CD14-positive monocyte (primary cell): ENCODE measurements at regions not wholly inside any gene's neighbourhood (a gene's known extent, or its start where the extent isn't known, plus 50 kb on each side); places are given as distances from the start of the nearest gene placed in this dataset.

Source experiments
- DNase-seq, 3 donors: peaks; one replicate each; pipeline ENCODE4 v3.0.0-alpha.2; 2011 to 2022
- H2AFZ ChIP-seq: 2 replicates; pipeline ENCODE4 v1.6.0; 2012; ENCODE audit warnings: mild to moderate bottlenecking, low read depth, low read length, inconsistent platforms; ENCODE audit not compliant: insufficient read depth, poor library complexity, severe bottlenecking
- H3K27ac ChIP-seq, 2 donors: 1 replicate in 1 of 2; 2 replicates in 1 of 2; pipeline ENCODE4 v1.5.1; 2012 to 2013; ENCODE audit warnings: low read length in 2 of 2, control low read depth in 1 of 2, inconsistent platforms in 1 of 2, low read depth in 1 of 2, mild to moderate bottlenecking in 1 of 2
- H3K27me3 ChIP-seq, 2 donors: one replicate each; pipeline versions ENCODE4 v1.6.0 to v1.6.1; 2011 to 2013; ENCODE audit warnings: low read length in 2 of 2; ENCODE audit not compliant: control insufficient read depth in 2 of 2, insufficient read depth in 2 of 2
- H3K36me3 ChIP-seq, 2 donors: replicated peaks in 1 of 2; 1 replicate in 1 of 2; 2 replicates in 1 of 2; pipeline versions ENCODE4 v1.5.1 to v1.6.1; 2012 to 2013; ENCODE audit warnings: low read length in 2 of 2, control low read depth in 1 of 2, inconsistent platforms in 1 of 2, mild to moderate bottlenecking in 1 of 2; ENCODE audit not compliant: insufficient read depth in 2 of 2, control insufficient read depth in 1 of 2
- H3K4me1 ChIP-seq, 2 donors: 1 replicate in 1 of 2; 2 replicates in 1 of 2; pipeline versions ENCODE4 v1.5.1 to v1.6.1; 2012 to 2013; ENCODE audit warnings: low read length in 2 of 2, control low read depth in 1 of 2, inconsistent platforms in 1 of 2, mild to moderate bottlenecking in 1 of 2, moderate library complexity in 1 of 2; ENCODE audit not compliant: insufficient read depth in 2 of 2, control insufficient read depth in 1 of 2
- H3K4me2 ChIP-seq: replicated peaks from 2 replicates; pipeline ENCODE3; 2012; ENCODE audit warnings: low read length, moderate library complexity, mild to moderate bottlenecking; ENCODE audit not compliant: poor library complexity, severe bottlenecking; ENCODE audit errors: extremely low read depth
- H3K4me3 ChIP-seq, 3 experiments: fragments of 200-600 bp in 1 of 3; sonication (generic) in 1 of 3; replicated peaks in 1 of 3; 1 replicate in 2 of 3; 2 replicates in 1 of 3; pipeline ENCODE4 v1.5.1; 2011 to 2013; ENCODE audit warnings: low read length in 3 of 3, mild to moderate bottlenecking in 3 of 3, control low read depth in 2 of 3, low read depth in 2 of 3, inconsistent platforms in 1 of 3, moderate library complexity in 1 of 3
- H3K79me2 ChIP-seq: 2 replicates; pipeline ENCODE4 v1.6.0; 2012; ENCODE audit warnings: mild to moderate bottlenecking, control low read depth, inconsistent platforms, low read length, moderate library complexity; ENCODE audit not compliant: insufficient read depth
- H3K9ac ChIP-seq: 2 replicates; pipeline ENCODE4 v1.6.0; 2017; ENCODE audit warnings: low read length, mild to moderate bottlenecking; ENCODE audit not compliant: insufficient read depth, poor library complexity, severe bottlenecking
- H3K9me3 ChIP-seq, 2 donors: replicated peaks in 1 of 2; 1 replicate in 1 of 2; 2 replicates in 1 of 2; pipeline versions ENCODE4 v1.5.1 to v1.6.1; 2012 to 2013; ENCODE audit warnings: low read length in 2 of 2, control low read depth in 1 of 2; ENCODE audit not compliant: control insufficient read depth in 1 of 2, insufficient read depth in 1 of 2
- H4K20me1 ChIP-seq: 2 replicates; pipeline ENCODE4 v1.6.0; 2012; ENCODE audit warnings: mild to moderate bottlenecking, low read length, control low read depth, moderate library complexity; ENCODE audit not compliant: insufficient read depth
- H3K27ac Mint-ChIP-seq, 7 donors: one replicate each; pipeline ENCODE4 v1.8.0; 2020; ENCODE audit warnings: mild to moderate bottlenecking in 7 of 7, mixed read lengths in 7 of 7, moderate library complexity in 6 of 7, inconsistent platforms in 2 of 7
- H3K27me3 Mint-ChIP-seq, 3 donors: one replicate each; pipeline ENCODE4 v1.8.0; 2021 to 2022; ENCODE audit warnings: low read depth in 3 of 3, mild to moderate bottlenecking in 3 of 3, mixed read lengths in 3 of 3, moderate library complexity in 3 of 3, inconsistent platforms in 1 of 3
- H3K36me3 Mint-ChIP-seq, 2 donors: one replicate each; pipeline ENCODE4 v1.8.0; 2020; ENCODE audit warnings: mixed read lengths in 2 of 2, inconsistent platforms in 1 of 2, mild to moderate bottlenecking in 1 of 2
- H3K4me1 Mint-ChIP-seq: one replicate; pipeline ENCODE4 v1.8.0; 2020; ENCODE audit warnings: mild to moderate bottlenecking, mixed read lengths
- H3K4me3 Mint-ChIP-seq, 2 donors: one replicate each; pipeline ENCODE4 v1.8.0; 2020; ENCODE audit warnings: mild to moderate bottlenecking in 2 of 2, mixed read lengths in 2 of 2, moderate library complexity in 1 of 2
- H3K9me3 Mint-ChIP-seq, 7 donors: one replicate each; pipeline ENCODE4 v1.8.0; 2020 to 2022; ENCODE audit warnings: mixed read lengths in 7 of 7, mild to moderate bottlenecking in 6 of 7, moderate library complexity in 6 of 7, inconsistent platforms in 2 of 7
- CTCF ChIP-seq: fragments of 200-600 bp; IDR thresholded peaks from one replicate; pipeline ENCODE4 v1.8.0; 2022; ENCODE audit warnings: antibody characterized with exemption, mild to moderate bottlenecking
- WGBS: methylation state at CpG from one replicate; pipeline ENCODE4 v1.1.5; 2013; ENCODE audit warnings: missing lambda C conversion rate; ENCODE audit not compliant: insufficient coverage; 5-methylcytosine and 5-hydroxymethylcytosine counted together
- intact Hi-C, 2 donors: fragments of 100-400 bp; cut with micrococcal nuclease; formaldehyde crosslinking; loops; one replicate each; pipeline versions ENCODE4 v1.15.0 to v1.15.1; 2023

- no peak for TF ChIP-seq CTCF
- no peaks in the 10 kb centered on the region for H3K4me1 Mint-ChIP-seq
- no peak overlapping the region for H2AFZ ChIP-seq
- H3K4me3 Mint-ChIP-seq, result no peak overlapping the region
- no CpG with 5 or more reads among the region's 5 CpGs for WGBS
- H3K36me3 Mint-ChIP-seq, result no peaks in the 10 kb centered on the region
- no peaks in the 10 kb centered on the region for H3K4me1 ChIP-seq
- H3K9ac ChIP-seq, result no peak overlapping the region
- peaks cover 0 to 4% (median 0%) of the 10 kb centered on the region in 7 donors for H3K9me3 Mint-ChIP-seq
- no peaks in the 10 kb centered on the region for H3K79me2 ChIP-seq
- H3K27me3 Mint-ChIP-seq, result no peaks in the 10 kb centered on the region
- no peak overlapping the region for H3K4me2 ChIP-seq
- H3K27me3 ChIP-seq, result no peaks in the 10 kb centered on the region
- DNase-seq, result no peak
- peaks cover 0 to 3% of the 10 kb centered on the region in 2 donors for H3K9me3 ChIP-seq
- H4K20me1 ChIP-seq, result no peaks in the 10 kb centered on the region
- H3K27ac Mint-ChIP-seq, result no peak overlapping the region
- no peak overlapping the region for H3K27ac ChIP-seq
- no peak overlapping the region for H3K4me3 ChIP-seq
- no peaks in the 10 kb centered on the region for H3K36me3 ChIP-seq
- intact Hi-C loops, result no loop called here
These were observed 1906.4 kb upstream of the PRR20A start for GRCh38 chr13:55234311-55234710.

- no peak overlapping the region for H3K4me3 ChIP-seq
- WGBS, result 83% methylated on average over 2 of the region's 4 CpGs
- peaks cover 0 to 8% of the 10 kb centered on the region in 2 donors for H3K9me3 ChIP-seq
- intact Hi-C loops, result no loop called here
- no peak overlapping the region for H3K27ac Mint-ChIP-seq
- no peaks in the 10 kb centered on the region for H3K36me3 Mint-ChIP-seq
- H2AFZ ChIP-seq, result no peak overlapping the region
- H3K36me3 ChIP-seq, result no peaks in the 10 kb centered on the region
- H3K4me1 Mint-ChIP-seq, result no peaks in the 10 kb centered on the region
- no peak for TF ChIP-seq CTCF
- no peak overlapping the region for H3K4me2 ChIP-seq
- no peaks in the 10 kb centered on the region for H3K79me2 ChIP-seq
- H3K9ac ChIP-seq, result no peak overlapping the region
- H3K4me3 Mint-ChIP-seq, result no peak overlapping the region
- H3K27me3 Mint-ChIP-seq, result no peaks in the 10 kb centered on the region
- no peaks in the 10 kb centered on the region for H4K20me1 ChIP-seq
- DNase-seq, result no peak
- H3K4me1 ChIP-seq, result no peaks in the 10 kb centered on the region
- no peaks in the 10 kb centered on the region for H3K27me3 ChIP-seq
- H3K9me3 Mint-ChIP-seq, result peaks cover 0 to 6% (median 2%) of the 10 kb centered on the region in 7 donors
- H3K27ac ChIP-seq, result no peak overlapping the region
These were observed 1895.6 kb upstream of the PRR20A start for GRCh38 chr13:55245005-55245644.
